ENCODE measurements at regions not wholly inside any gene's neighbourhood (a gene's known extent, or its start where the extent isn't known, plus 50 kb on each side); places are given as distances from the start of the nearest gene placed in this dataset.
A peak's percentile ranks its signal among the peaks of the same experiment; 100 is the strongest.

DNA sequence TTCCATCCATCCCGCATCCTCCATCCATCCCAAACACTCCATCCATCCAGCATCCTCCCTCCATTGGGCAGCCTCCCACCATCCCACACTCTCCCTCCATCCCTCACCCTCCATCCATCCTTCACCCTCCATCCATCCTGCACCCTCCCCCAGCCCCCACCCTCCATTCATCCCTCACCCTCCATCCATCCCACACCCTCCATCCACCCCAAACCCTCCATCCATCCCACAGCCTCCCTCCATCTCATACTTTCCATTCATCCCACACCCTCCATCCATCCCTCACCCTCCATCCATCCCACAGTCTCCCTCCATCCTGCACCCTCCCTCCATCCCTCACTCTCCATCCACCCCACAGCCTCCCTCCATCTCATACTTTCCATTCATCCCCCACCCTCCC lies 60.4 kb downstream of the FOXI2 start:
- peak in 2 of 3 experiments; percentile 0 to 3 for DNase-seq

DNA sequence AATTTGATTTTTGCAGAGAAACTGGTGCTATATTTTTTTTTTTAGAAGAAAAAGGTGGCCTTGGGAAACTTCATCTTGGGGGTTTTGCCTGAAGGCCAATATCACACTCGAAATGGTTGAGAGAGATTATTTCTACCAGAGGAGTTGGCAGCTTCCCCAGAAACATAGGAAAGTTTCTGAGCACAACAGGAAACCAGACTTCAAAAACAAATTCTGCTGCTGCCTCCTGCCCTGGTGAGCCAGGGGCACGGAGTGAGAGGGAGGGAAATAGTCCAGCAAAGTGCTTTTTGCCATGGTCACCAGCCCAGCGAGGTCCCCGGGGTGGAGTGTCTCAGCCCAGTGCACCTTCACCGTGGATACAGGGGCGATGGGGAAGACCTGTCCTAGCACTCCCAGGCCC lies 61.1 kb downstream of the FOXI2 start:
- DNase-seq: no peak

DNA sequence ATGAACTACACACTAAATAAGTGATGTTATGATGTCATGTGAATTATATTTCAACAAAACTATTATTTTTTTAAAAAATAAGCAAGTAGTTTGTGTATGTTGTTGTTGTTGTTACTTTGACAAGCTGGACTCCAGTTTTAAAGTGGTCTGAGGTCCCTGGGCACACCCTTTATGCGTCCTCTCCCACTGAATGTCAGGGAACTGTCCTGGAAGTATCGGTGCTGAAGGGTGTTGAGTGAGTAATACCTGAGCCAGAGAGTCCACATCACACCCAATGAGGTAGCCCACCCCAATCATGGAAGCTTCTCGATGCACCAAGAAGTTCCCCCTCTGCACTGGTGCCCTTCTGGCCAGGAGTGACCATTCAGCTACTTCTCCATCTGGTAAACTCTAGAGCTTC lies 64.3 kb downstream of the FOXI2 start:
- DNase-seq: no peak

DNA sequence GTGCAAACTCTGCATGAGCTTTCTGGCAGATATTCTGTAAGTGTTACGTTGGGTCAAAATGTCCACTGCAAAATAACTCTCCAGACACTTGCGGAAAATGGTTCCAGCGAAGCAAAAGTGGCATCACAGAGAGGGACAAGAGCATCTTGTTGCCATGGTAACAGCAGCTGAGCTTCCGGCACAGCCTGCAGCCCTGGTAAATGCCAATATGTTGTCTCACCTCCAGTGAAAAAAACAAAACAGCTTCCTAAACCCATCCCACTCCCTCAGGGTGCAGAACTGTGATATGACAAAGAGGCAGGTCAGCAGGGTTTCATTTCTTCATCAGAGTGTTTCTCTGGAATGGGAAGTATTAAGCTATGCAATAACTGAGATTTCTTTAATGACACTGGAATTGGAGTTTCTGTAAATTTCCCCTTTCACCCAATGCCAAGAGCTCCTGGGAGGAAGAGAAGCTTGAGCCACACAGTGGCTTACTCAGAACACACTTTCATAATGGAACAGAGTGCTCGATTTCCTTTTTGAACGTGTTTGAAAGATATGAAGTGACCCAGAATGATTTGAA lies 65.6 kb downstream of the FOXI2 start:
- DNase-seq: peak in 1 of 3 experiments; percentile 11

DNA sequence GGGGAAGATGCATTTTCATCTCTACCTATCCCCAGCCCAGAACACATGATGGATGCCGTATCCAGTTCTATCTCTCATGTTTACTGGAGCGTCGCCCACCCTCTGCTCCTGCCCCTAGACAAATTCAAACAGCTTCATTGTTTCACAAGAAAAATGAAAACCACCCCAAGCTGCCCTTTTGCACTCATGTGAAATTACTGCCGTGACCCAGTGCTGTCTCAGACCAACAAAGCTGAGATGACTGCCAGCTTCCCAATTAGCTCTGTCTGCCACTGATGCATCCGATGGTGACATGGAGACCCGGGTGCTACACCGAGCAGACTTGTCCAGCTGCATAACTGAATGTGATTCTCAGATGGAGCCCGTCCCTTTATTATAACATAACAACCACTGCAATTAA lies 67.7 kb downstream of the FOXI2 start:
- no peak for DNase-seq

DNA sequence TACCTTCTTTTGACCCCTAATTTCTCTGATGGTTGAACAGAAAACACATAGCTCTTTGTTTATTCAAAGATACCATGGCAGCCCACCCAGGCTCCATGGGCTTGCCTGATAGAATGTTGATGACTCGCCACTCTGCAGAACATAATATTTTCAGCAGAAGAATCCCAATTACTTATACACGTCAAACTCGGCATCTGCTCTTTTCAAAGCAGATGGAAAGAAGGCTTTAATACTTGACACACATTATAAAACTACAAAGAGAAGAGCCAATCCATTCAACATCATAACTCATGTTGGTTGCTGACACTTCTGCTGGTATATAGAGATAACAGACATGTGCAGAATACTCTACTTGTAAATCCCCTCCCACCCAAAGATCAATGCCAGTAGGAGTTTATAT lies 69.0 kb downstream of the FOXI2 start:
- DNase-seq: no peak

DNA sequence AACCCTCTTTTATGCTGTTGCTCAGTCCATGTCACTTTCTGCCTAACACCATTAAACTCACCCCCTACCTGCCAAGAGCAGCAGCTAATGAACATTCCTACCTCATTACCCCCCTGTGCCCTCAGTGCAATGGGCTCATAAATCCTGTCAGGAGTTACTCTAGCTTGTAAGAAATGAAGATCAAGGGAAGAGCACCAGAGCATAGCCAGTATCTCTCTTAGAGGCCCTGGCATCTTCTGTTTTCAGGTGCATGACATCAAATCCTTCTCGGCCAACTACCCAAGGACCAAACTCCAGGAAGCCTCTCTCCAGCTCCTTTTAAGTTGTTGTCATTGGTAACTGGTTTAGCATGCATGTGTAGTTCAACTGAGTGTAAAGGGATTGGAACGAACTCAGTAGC lies 75.1 kb downstream of the FOXI2 start:
- no peak for DNase-seq

DNA sequence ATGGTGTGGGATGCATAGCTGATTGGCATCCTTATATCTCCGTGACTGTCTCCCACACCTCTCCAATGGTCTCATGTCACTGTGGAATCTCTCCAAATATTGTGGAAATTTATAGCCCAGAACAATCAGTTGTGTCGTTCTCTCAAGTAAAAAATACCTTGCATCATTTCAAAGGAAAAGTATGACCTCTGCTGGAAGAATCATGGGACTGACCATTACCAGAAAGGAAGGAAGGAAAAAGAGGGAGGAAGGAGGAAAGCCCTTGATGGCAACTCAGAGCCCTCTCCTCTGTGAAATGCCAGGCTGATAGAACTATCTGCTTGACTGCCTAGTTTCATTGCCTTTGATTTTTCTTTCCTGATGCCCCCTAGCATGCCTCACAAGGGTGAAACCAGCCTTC lies 76.3 kb downstream of the FOXI2 start:
- no peak for DNase-seq

DNA sequence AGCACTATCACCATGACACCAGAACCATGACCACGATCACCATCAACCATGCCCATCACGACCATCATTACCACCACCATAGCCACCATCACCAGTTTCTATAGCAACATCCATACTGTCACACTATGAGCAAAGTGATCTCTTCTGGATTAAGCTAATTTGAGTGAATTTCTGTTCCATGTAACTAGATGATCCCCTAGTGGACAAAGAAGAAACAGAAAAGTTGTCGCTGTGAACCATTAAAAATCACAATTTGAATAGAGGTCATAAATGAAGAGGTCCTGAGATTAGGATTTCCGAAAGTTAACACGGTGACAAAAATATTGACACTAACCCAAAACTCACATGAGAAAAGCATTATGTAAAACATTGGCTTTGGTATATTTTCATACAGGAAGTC lies 77.6 kb downstream of the CLRN3 start:
- no peak for DNase-seq

DNA sequence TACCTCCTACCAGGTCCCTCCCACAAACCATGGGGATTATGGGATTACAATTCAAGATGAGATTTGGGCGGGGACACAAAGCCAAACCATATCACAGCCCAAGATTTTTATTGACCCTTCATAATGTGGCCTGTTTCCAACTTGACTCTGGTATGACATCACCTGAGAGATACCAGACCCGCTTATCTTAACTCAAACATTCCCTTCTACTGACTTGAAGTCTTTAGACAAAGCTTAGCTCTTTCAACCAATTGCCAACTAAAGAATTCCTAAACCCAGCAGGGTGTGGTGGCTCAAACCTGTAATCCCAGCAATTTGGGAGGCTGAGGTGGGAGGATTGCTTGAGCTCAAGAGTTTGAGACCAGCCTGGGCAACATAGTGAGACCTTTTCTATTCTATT lies 67.9 kb downstream of the CLRN3 start:
- DNase-seq: no peak

DNA sequence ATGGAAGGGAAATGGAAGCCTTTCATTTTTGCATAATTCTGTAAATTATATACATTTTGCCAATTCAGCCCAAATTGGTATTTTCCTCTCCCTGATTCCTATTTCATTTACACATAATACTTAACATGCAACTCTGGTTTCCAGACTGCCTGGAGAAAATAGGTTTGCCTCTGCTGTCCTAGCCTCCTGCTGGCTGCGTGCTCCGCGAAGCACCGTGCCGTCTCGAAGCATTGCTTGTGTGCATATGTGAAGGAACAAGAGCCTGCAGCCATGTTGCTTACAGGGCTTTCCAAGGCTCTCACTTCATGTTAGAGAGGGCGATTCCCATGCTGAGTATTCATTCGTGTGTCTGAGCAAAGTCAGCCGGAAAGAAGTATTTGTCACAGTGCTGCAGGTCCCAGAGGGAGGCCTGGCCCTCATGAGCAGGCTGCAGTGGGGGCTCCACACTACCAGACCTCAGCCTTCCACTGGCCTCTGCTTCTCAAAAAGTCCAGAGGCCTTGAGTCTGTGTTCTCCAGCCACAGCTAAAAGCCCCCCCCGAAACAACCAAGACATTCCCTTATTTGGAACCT lies 66.5 kb downstream of the CLRN3 start:
- DNase-seq: no peak

DNA sequence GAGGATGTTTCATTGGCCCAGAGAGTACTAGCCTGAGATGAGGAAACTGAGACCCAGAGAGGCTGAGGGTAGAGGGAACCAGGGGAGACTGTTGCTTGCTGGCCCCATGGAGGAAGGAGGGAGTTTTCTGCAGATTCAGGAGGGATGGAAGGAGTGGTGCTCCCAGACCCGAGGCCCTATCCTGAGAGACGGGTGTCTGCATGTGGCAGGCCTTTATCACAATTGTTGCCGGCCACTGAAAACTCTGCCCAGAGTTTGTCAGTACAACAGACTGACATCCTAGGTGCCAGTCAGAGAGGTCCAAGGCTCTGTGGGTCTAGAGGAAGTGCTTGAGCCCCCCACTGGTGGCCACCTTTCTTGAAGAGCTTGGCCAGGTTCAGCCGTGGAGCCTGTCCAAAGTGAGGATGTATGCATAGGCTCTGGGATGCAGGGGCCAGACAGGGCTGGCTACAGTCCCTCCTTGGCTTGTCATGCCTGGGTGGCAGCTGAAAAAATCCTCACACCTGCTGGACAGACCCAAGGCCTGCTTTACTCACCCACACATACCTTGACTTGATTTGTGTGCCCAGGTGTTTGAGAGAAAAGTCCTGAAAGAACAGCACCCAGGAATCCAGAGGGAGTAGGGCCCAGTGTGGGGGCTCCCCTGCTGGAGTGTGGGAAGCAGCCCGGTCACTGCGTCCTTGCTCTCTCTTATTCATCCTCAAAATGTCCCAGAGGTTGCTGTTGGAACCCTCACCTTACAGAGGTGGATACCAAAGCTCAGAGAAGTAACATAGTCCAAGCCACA lies 65.2 kb downstream of the CLRN3 start:
- DNase-seq: no peak

All from NCI-H1417 (cell line).